Endodermal cell (in vitro differentiated cells): ENCODE measurements at regions not wholly inside any gene's neighbourhood (a gene's known extent, or its start where the extent isn't known, plus 50 kb on each side); places are given as distances from the start of the nearest gene placed in this dataset.

Experiments used
- DNase-seq: peaks from one replicate; pipeline ENCODE4 v3.0.0-alpha.2; 2017
- H3K27ac ChIP-seq: 2 replicates; pipeline ENCODE4 v1.5.1; 2013; ENCODE audit warnings: mild to moderate bottlenecking, low read depth, low read length, moderate library complexity
- H3K27me3 ChIP-seq: 2 replicates; pipeline ENCODE4 v1.6.1; 2013; ENCODE audit warnings: mild to moderate bottlenecking, low read length, moderate library complexity; ENCODE audit not compliant: insufficient read depth, control insufficient read depth, poor library complexity, severe bottlenecking
- H3K36me3 ChIP-seq: 2 replicates; pipeline ENCODE4 v1.7.0; 2013; ENCODE audit warnings: mild to moderate bottlenecking, low read length, moderate library complexity; ENCODE audit not compliant: control insufficient read depth, insufficient read depth
- H3K4me1 ChIP-seq: one replicate; pipeline ENCODE4 v1.7.0; 2013; ENCODE audit warnings: low read length; ENCODE audit not compliant: control insufficient read depth, insufficient read depth
- H3K4me3 ChIP-seq: 2 replicates; pipeline ENCODE4 v1.5.1; 2013; ENCODE audit warnings: mild to moderate bottlenecking, low read length, moderate library complexity
- H3K9ac ChIP-seq: 2 replicates; pipeline ENCODE4 v1.6.1; 2013; ENCODE audit warnings: mild to moderate bottlenecking, low read length, moderate library complexity; ENCODE audit not compliant: poor library complexity, severe bottlenecking; ENCODE audit errors: extremely low read depth
- H3K9me3 ChIP-seq: 2 replicates; pipeline ENCODE4 v1.6.1; 2013; ENCODE audit warnings: mild to moderate bottlenecking, low read length, moderate library complexity; ENCODE audit not compliant: control insufficient read depth
- H3K27ac Mint-ChIP-seq: 2 replicates; pipeline ENCODE4 v1.8.0; 2020; ENCODE audit warnings: mixed read lengths
- H3K27me3 Mint-ChIP-seq: 2 replicates; pipeline ENCODE4 v1.8.0; 2021; ENCODE audit warnings: mild to moderate bottlenecking, mixed read lengths; ENCODE audit not compliant: insufficient read depth
- H3K36me3 Mint-ChIP-seq: 2 replicates; pipeline ENCODE4 v1.8.0; 2020; ENCODE audit warnings: low read depth, mixed read lengths
- H3K4me1 Mint-ChIP-seq: 2 replicates; pipeline ENCODE4 v1.8.0; 2020; ENCODE audit warnings: mixed read lengths
- H3K4me3 Mint-ChIP-seq: 2 replicates; pipeline ENCODE4 v1.8.0; 2020; ENCODE audit warnings: mild to moderate bottlenecking, moderate library complexity, mixed read lengths
- H3K9me3 Mint-ChIP-seq: 2 replicates; pipeline ENCODE4 v1.8.0; 2020; ENCODE audit warnings: mild to moderate bottlenecking, mixed read lengths
- CTCF ChIP-seq: fragments of 200-600 bp; sonication (generic); conservative IDR thresholded peaks from 2 replicates; pipeline ENCODE4 v1.5.0; 2021; ENCODE audit warnings: antibody characterized with exemption, mild to moderate bottlenecking
- WGBS, 2 experiments: methylation state at CpG; one replicate each; pipeline versions ENCODE4 v1.1.5 to v1.1.7; 2013; ENCODE audit warnings: missing lambda C conversion rate in 2 of 2, mixed read lengths in 1 of 2; ENCODE audit not compliant: insufficient coverage in 1 of 2, insufficient read length in 1 of 2; 5-methylcytosine and 5-hydroxymethylcytosine counted together

GRCh38 chr7:46206476-46207060 is 285.5 kb upstream of the IGFBP3 start:
- Histone ChIP-seq H3K9me3 (no peaks in the 10 kb centered on the region), H3K4me1 (no peaks in the 10 kb centered on the region), H3K27me3 (no peaks in the 10 kb centered on the region), H3K27ac (no peak overlapping the region), H3K36me3 (no peaks in the 10 kb centered on the region), H3K9ac (no peak overlapping the region), H3K4me3 (no peak overlapping the region)
- H3K36me3 Mint-ChIP-seq = no peaks in the 10 kb centered on the region
- 90 to 97% methylated on average over 4 of the region's 4 CpGs for WGBS, 2 experiments
- H3K4me3 Mint-ChIP-seq = no peak overlapping the region
- peaks cover 4% of the 10 kb centered on the region for H3K4me1 Mint-ChIP-seq
- H3K27ac Mint-ChIP-seq = no peak overlapping the region
- peaks cover 2% of the 10 kb centered on the region for H3K27me3 Mint-ChIP-seq
- DNase-seq = no peak
- TF ChIP-seq CTCF = no peak
- no peaks in the 10 kb centered on the region for H3K9me3 Mint-ChIP-seq

DNA sequence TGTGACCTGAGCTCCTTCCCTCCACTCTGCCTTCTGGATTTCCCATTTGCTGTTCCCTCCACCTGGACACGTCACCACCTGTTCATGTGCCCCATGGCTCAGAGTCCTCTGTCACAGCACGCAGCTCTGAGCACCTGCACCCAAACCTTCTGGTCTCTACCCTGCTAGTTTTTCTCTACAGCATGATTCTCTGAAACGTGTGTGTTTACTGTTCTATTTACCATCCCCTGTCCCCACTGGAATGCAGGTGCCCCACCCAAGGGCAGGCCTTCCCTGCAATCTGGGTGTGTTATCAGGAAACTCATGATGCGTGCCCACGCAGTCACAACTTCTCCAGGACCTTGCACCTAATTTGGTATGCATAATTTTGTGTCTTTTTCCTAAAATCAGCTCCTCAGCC is 284.4 kb upstream of the IGFBP3 start:
- Histone ChIP-seq H3K4me3 (no peak overlapping the region), H3K4me1 (no peaks in the 10 kb centered on the region), H3K36me3 (no peaks in the 10 kb centered on the region), H3K9ac (no peak overlapping the region), H3K9me3 (no peaks in the 10 kb centered on the region), H3K27me3 (no peaks in the 10 kb centered on the region), H3K27ac (no peak overlapping the region)
- peaks cover 2% of the 10 kb centered on the region for H3K27me3 Mint-ChIP-seq
- TF ChIP-seq CTCF = no peak
- H3K9me3 Mint-ChIP-seq = no peaks in the 10 kb centered on the region
- H3K27ac Mint-ChIP-seq = no peak overlapping the region
- DNase-seq = no peak
- WGBS, 2 experiments = 94 to 97% methylated on average over 3 to 5 of the region's 5 CpGs
- H3K4me1 Mint-ChIP-seq = peaks cover 4% of the 10 kb centered on the region
- no peaks in the 10 kb centered on the region for H3K36me3 Mint-ChIP-seq
- no peak overlapping the region for H3K4me3 Mint-ChIP-seq

GRCh38 chr7:46203926-46204325 is 282.9 kb upstream of the IGFBP3 start:
- Histone ChIP-seq H3K27me3 (no peaks in the 10 kb centered on the region), H3K4me1 (no peaks in the 10 kb centered on the region), H3K4me3 (no peak overlapping the region), H3K9ac (no peak overlapping the region), H3K27ac (no peak overlapping the region), H3K36me3 (no peaks in the 10 kb centered on the region), H3K9me3 (no peaks in the 10 kb centered on the region)
- Mint-ChIP-seq H3K4me1 (peaks cover 6% of the 10 kb centered on the region), H3K27me3 (peaks cover 2% of the 10 kb centered on the region), H3K36me3 (no peaks in the 10 kb centered on the region), H3K4me3 (no peak overlapping the region), H3K27ac (no peak overlapping the region), H3K9me3 (no peaks in the 10 kb centered on the region)
- 92 to 95% methylated on average over 6 to 7 of the region's 7 CpGs for WGBS, 2 experiments
- no peak for DNase-seq
- TF ChIP-seq CTCF = no peak
